HG03097 (cell line): ENCODE measurements at regions not wholly inside any gene's neighbourhood (a gene's known extent, or its start where the extent isn't known, plus 50 kb on each side); places are given as distances from the start of the nearest gene placed in this dataset.

Experiments used
- ATAC-seq: cut with Tn5 transposase; IDR thresholded peaks from one replicate; pipeline ENCODE4 v1.9.1; 2021; ENCODE audit not compliant: unreplicated experiment, low FRiP score

GRCh38 chr10:8721650-8722049, 667.2 kb downstream of the GATA3 start:
- ATAC-seq = no peak

- ATAC-seq = no peak
Measured at GRCh38 chr10:8722835-8723234, 668.3 kb downstream of the GATA3 start.

- ATAC-seq = no peak
Measured at GRCh38 chr10:8725343-8725742, 670.9 kb downstream of the GATA3 start.

GRCh38 chr10:8726084-8726778, 671.7 kb downstream of the GATA3 start:
- no peak for ATAC-seq

DNA sequence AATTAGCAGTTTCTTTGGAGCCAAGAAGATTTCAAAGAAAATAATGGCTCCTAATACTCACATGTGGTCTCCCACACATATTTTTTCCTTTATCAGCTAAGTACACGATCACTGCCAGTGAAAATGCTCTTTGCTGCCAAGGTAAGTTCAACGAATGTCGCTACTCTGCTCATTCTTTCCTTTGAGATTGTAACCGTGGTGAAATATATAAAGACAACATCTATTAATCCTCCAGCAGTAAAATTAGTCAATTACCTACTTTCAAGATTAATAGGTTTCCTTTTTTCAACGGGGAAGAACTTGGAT, 672.2 kb downstream of the GATA3 start:
- no peak for ATAC-seq

- no peak for ATAC-seq
Measured at GRCh38 chr10:8731121-8732095, 676.9 kb downstream of the GATA3 start.

DNA sequence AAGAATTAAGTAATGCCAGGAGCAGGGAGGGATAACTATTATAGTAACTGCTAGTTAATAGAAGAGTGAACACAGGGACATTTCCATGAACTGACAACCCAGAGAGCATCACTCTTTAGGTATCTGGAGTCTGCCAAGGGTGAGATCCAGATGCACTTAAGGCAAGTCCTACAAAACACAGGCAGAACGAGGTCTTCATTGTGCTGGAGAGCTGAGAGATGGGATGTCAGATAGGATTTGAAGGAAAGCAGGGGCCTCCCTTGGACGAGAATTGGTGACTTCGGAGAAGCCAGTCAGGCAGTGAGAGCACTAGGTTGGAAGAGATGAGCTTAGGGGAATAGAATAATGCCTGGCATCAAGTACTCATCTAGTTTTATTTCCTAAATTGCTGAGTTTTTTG, 684.5 kb downstream of the GATA3 start:
- ATAC-seq = no peak

DNA sequence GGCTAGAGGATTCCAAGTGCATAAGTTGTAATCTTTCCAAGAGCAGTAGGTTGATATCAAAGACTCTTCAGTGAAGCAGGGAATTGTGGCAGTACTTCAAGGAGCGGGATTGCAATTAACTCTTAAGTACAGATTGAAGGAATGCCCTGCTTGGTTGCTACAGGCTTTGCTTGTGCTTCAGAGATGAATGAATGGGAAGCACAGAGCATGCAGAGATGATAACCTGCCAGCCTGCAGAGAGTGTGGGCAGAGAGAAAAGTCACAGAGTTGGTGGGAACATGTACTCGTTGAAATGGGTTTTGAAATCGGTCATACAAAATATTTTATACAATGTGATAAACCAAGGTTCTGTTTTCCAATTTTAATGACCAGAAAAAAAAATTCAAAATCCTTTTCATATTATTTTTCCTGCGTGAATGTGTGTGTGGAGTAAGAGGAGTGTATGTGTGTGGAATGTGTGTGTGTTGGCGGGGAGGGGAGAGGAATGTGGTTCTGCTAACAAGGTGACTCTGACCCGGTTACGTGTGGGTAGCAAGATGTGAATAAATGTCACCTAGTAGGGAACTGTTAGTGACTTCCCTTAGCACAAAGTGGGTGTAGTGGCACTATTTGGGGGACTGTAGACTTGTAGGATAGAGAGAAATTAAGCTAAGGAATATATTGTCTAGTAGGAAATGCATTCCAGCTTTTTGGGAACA, 697.8 kb downstream of the GATA3 start:
- no peak for ATAC-seq

DNA sequence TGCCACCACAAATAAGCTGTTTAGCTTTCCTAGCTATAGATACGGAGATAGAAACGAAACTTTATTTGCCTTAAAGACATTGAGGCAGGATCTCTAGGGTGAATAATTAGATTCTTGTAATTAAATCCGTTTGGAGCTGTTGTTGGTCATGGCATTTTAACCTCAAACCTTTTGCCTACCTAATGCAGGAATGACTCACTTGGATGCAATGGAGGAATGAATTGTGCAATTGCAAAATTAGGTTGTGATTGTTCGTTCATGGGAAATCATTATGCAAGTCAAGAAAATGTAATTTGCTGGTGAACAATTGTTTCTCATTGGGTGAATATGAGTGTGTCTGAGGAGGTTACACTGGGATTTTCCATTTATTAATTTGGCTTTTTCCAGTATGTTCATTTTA, 703.5 kb downstream of the GATA3 start:
- ATAC-seq = no peak

- ATAC-seq = no peak
Measured at GRCh38 chr10:8766899-8767298, 712.4 kb downstream of the GATA3 start.

DNA sequence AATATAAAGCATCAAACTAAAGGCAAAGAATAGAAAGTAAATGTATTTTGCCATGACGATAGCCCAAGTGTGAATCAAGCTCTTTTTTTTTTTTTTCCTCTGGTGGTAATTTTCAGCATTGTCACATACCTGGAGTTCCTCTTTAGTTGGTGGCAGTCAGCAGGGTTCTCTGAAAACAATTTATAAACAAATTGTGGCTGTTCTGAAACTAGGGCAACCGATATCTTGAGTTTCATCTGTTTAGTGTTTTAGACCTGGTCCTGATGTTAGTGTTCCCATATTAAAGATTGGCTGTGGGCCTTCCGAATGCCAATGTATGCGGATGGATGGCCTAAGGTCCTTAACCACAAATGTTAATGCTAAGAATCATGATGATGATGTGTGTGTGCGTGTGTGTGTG, 713.1 kb downstream of the GATA3 start:
- no peak for ATAC-seq

DNA sequence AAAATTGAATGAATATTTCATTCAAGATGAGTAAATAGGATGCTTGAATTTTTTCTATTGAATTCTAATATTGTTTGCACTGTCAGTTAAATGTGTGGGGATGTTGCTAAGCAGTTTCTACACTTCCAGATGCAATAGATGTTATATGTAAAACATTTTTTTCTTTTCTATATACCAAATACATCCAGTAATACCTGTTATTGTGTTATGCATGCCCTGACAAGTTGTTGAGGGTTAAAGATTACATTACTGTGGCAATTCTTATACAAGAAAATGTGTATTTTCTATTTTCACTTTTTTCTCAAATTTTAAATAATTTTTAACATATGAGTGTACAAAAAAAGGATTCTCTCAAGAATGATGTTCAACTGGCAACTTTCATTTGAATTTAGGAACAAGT, 713.9 kb downstream of the GATA3 start:
- no peak for ATAC-seq

DNA sequence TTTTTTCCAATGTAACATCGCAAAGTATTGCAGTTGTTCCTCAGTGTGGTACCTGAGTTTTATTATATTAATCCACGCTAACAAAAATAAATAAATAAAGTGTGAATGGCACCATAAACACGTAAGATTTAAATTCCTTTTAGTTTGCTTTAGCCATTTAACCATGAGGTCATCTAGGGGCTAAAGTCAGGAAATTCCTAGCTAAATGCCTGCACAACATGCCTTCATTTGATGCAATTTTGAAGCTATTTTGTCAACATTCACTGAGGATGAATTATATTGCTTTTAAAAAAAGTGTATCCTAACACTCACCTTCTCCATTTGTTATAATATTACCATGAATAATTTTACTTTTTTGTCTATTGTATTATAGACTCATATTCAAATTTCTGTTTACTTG, 714.4 kb downstream of the GATA3 start:
- no peak for ATAC-seq

GRCh38 chr10:8776926-8777622, 722.6 kb downstream of the GATA3 start:
- ATAC-seq = no peak

DNA sequence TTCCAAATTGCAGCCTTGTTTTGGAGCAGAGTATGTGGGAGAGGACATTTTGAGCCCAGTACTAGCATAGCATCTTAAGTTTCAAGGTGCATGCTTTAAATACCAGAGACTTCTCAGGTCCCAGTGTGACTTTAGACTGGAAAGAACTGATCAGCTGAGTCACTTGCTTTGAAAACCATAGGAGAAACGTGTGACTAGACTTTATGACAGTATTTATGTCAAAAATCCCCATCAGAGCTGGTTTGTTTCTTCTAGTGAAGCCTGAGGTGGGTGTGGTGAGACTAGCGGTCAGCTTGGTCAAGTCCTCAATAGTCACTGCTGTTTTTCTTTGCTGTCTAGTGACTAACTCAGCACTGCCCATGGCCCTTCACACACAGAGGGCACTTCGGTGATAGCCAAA, 724.2 kb downstream of the GATA3 start:
- ATAC-seq = no peak

DNA sequence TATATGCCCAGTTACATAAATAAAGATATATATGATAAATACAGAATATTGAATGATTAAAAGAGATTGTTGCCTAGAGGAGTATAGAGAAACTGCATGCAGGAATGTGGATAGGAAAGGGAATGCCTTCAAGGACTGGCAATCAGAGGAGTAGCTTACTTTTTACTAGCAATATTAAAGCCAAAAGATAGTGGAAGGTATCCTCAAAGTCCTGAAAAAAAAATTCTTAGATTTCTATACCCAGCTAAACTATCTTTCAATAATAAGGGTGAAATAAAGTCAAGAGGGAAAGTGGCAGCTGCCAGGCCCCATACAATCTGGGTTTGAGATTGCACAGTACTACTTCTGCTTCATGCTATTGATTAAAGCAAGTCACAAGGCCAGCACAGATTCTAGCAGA, 733.2 kb downstream of the GATA3 start:
- ATAC-seq = no peak

DNA sequence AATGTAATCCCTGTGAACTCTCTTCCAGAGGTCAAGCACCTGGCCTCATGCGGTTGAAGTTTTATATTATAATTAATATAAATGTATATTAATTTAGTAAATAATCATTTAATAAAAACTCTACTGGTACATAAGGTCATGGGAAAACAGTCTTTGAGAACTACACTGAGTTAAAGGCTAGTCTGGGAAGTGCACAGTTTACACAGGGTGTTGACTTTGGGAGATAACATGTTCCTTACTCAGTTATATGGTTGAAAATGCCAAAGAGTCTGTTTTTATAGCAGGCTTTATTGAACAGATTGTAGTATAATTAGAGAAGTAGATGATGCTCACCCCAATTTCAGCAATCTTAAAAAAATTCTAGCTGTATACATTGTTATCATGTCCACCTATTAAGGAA, 735.9 kb downstream of the GATA3 start:
- no peak for ATAC-seq

- no peak for ATAC-seq
Measured at GRCh38 chr10:8794860-8795259, 740.4 kb downstream of the GATA3 start.

DNA sequence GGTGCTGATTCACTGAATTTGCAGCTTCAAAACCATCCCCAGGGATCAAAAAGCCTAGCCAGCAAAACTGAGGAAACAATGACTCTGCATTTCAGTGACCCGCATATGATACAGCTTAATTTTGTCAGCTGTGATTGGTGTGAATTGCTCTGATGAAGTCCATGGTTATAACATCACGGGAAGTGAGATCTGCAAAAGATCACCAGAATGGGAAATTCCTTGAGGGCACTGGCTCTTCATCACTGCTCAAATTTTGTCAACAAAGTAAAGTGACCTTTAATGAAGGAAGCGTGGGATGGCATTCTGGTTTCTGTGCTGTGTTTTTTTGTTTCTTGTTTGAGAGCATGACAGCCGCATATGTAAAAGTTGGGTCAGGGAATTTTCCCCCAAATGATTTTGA, 745.9 kb downstream of the GATA3 start:
- no peak for ATAC-seq

DNA sequence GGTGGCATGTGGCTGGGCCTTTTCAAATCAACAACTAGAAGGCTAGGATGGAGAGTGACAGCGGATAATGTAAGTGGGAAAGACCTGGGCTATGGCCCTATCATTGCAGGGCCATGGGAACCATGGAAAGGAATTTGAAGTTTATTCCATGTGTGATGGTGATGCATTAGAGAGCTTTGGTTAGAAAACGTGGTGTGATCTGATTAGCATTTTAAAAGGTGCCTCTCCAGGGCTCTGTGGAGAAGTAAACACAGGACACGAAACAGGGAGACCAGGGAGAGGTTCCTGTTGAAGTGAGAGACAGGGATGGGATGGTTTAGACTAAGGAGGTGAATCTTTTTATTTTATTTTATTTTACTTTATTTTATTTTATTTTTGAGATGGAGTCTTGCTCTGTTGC, 749.5 kb downstream of the GATA3 start:
- ATAC-seq = no peak

DNA sequence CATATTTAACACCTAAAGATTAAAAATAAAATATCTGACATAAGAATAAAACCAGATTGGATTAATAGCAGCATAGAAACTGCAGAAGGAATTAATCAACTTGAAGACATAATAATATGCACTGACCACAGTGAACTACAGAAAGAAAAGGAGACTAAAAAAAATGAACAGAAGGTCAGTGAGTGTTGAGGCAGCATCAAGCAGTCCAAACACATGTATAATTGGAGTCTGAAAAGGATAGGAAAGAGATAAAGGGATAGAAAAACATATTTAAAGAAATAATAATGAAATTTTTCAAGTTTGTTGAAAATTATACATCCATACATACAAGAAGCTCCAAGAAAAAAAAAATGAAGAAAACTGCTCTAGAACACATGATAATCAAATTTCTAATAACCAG, 756.2 kb downstream of the GATA3 start:
- ATAC-seq = no peak
